Kidney glomerular epithelial cell (primary cell): ENCODE measurements at regions not wholly inside any gene's neighbourhood (a gene's known extent, or its start where the extent isn't known, plus 50 kb on each side); places are given as distances from the start of the nearest gene placed in this dataset.

Experiments used
- DNase-seq: peaks from one replicate; lab custom pipeline; 2025; lab: John Stamatoyannopoulos, UW

- no peak for DNase-seq
Observed at GRCh38 chrX:39174772-39175417, 373.6 kb downstream of the MID1IP1 start.

DNA sequence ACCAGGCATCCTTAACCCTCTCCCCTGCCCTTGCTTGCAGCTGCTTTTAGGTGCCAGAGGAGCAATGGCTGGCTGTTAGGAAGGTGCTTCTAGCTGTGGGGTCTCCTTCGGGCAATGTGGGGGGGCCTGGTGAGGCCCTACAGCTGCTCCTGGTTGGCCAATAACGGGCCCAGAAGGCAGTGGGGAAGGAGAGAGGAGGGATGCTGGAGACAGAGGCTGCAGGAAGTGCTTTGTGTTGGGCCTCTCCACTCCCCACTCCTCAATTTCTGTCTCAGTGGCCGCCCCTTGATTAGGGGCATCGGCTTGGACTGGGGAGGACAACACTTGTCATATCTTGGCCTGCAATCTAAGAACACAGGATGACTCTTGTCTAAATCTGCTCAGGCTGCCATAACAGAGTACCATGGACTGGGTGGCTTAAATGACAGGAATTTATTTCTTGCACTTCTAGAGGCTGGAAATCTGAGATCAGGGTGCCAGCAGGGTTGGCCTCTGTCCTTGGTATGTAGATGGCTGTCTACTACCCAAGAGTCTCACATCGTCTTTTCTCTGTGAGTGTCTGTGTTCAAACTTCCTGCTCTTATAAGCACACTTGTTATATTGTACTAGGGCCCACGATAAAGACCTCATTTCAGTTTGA, 374.3 kb downstream of the MID1IP1 start:
- no peak for DNase-seq

GRCh38 chrX:39176105-39176504, 374.8 kb downstream of the MID1IP1 start:
- DNase-seq = no peak

GRCh38 chrX:39189431-39189830, 388.2 kb downstream of the MID1IP1 start:
- no peak for DNase-seq

DNA sequence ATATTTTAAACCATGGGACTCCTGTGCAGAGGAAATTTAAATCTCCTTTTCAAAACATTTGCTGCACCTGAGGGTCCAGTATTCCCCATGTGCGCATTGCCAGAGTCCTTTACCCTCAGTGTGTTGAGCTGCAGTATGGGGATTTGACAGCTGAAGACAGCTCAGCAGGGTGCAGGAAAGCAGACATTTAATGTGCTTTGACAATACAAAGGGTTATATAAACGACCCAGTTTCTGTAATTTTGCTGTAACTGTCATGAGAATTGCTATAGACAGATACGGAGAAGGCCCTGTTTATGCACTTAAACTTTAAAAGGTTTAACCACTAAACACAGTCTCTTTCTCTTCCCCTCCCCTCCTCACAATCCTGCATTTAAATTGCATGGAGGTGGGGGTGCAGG, 393.4 kb downstream of the MID1IP1 start:
- DNase-seq = no peak

DNA sequence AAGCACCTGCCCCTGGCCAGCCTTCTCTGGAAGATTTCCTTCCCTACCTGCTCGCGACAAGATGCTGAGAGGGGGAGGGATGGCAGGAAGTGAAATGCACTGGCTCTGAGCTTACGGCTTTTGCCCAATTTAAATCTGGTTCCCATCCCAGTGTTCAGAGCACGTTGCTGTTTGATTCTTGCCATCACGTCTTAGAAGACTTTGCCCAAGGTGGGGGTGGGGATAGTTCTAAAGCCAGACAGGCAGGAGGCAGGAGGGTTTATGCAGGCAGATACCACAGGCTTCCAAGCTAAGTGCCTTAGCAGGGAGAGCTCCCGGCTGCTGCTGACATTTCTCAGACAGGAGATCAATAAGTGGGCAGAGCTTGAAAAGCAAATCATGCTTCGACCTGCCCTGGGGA, 393.9 kb downstream of the MID1IP1 start:
- DNase-seq = no peak

DNA sequence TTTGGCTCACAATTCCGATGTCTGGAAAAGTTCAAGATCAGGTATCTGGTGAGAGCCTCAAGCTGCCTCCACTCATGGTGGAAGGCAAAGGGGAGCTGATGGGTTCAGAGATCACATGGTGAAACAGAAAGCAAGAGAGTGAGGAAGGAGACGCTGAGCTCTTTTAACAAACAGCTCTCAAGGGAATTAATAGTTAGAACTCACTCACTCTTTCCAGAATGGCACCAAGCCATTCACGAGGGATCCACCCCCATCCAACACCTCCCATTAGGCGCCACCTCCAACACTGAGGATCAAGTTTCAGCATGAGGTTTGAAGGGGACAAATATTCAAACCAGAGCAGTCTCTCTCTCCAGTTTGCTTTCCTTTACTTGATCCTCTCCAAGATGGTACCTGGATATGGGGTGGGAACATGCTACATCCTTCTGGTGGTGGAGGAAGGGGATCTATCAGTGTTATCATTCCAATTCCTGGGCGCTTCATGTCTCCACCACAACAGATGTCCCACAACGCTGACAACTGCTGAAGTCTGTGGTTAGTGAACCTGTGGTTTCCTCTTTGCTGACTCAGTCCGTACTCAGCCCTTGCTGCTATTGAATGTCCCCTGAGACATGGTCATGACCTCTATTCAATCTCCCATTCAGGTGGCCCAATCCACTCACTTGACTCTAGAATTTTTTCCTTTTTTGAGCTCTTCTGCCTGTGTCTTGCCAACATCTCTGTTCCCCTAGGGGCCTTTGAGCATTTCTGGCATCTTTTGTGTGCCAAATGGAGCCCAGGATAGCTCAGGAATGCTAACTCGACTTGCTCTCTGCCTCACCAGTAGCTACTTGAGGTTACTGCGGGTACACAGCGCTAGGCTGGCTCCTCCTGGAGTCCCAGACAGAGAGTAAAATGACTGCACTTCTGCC, 395.2 kb downstream of the MID1IP1 start:
- DNase-seq = peak; percentile 22

DNA sequence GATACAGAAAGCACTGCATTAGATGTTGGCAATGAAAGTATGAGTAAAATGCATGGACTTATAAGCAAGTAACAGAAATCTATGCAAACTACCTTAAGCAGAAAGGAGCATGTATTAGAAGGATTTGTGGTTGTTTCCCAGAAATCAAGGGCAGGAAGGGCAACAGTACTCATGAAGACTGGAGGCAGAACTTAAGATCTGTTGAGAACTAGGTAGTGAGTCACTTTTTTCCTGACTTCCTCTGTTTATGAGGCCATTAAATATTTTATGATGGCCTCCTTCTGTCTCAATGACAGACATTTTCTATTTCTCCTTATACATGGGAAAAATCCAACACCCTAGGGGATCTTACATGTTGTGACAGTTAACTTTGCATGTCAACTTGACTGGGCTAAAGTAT, 398.2 kb downstream of the MID1IP1 start:
- DNase-seq = no peak

GRCh38 chrX:39201305-39201990, 400.2 kb downstream of the MID1IP1 start:
- peak; percentile 26 for DNase-seq

- no peak for DNase-seq
Observed at GRCh38 chrX:39202641-39203040, 401.4 kb downstream of the MID1IP1 start.

DNA sequence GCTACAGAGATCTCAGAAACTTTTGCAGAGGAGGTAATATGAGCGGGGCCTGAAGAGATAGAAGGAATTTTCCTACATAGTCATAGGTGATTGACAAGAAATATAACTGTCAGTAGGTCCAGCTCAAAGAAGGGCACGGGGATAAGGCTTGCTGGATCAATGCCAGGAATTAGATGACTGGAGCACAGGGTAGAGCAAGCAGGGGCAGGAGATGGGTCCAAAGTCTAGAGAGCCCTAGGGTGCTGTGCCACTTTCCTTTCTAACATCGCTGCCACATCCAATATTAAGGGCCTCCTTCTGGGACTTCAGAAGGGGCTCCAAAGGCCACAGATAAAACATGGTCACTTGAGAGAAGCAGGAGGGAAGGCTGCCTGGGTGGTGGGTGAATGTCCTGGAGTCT, 402.2 kb downstream of the MID1IP1 start:
- DNase-seq = no peak

DNA sequence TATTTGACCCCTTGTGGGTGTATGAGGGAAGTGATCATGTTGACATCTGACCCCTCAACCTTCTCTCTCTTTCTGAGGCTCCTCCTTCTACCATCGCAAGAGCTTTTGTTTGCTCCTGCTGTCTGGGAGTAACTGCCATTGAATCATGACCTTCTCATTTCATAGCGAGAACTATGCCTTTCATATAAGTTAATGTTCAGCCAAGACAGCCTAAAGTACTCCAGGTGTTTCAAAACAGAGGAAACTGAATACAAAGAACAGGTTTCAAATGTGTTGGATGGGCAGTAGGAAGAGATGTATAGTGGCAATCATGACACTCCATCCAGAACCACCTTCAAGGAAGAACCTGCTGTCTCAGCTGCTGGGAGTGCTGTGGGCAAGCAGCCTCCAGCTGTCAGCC, 403.1 kb downstream of the MID1IP1 start:
- DNase-seq = no peak

DNA sequence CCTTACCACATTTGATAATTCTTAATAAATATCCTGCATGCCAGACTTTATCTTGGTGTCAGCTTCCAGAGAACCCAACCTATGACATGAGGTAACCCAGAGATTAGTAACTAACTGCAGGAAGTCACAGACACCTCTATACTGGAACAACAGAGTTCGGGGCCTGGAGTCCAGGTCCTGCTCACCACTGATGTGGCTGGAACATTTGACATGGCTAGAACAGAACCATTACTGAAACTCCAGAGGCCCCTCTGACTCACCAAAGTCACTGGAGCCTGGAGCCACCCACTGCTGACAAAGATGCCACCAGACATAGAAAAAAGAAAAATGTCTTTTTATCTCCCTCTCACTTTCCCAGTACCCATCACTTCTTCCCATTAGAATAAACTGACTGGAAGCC, 403.7 kb downstream of the MID1IP1 start:
- no peak for DNase-seq

GRCh38 chrX:39205467-39205866, 404.2 kb downstream of the MID1IP1 start:
- no peak for DNase-seq

- DNase-seq = no peak
Observed at GRCh38 chrX:39206399-39207145, 405.3 kb downstream of the MID1IP1 start.

GRCh38 chrX:39211501-39211900, 410.2 kb downstream of the MID1IP1 start:
- DNase-seq = no peak

GRCh38 chrX:39212456-39212855, 411.2 kb downstream of the MID1IP1 start:
- DNase-seq = no peak

- DNase-seq = no peak
Observed at GRCh38 chrX:39214387-39215126, 413.3 kb downstream of the MID1IP1 start.

DNA sequence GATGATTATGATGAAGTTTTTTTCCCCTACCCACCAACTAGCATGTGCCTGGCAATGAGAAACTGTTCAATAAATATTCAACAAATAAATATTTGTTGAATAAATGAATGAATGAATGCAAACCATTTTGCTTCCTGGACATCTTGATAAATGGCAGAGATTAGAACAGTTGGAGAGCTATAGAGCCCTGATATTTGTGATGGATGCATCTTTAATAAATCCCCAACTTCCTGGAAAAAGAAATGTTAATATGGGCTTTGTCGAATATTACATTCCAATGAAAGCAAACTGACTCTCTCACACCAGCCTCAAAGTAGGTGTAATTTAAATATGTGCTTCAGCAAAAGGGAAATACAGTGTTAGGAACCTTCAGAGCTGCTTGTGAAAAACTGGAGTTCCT, 419.7 kb downstream of the MID1IP1 start:
- no peak for DNase-seq

DNA sequence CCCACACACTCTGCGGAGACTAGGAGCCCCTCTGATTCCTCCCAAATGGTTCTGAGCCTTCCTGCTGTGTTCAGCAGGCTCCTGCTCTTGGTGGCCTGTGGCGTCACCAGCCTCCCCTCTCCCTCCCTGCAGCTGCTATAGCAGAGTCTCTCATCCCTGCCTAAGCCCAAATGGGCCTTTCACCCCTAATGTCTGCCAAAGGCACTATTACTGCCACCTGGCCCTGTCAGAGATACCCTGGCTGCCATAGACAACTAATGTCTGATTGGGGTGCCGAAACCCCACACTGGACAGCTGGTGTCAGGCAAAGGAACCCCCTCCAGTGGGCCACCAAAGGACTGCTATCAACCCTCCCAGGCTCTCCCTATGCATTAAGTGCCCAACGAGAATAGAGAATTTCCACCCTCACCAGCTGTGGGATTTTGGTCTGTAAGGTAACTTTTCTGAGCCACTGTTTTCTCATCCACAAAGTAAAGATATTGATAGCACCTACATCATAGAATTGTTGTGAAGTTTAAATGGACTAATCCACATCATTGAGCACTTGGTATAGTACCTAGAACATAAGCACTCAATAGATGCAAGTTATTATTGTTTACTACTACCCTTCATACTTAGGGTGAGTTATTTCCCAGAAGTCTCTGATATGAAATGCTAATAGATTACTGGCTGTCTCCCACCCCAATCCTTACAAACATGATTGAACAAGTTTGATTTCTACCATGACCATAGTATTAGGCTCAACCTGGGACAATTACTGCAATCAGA, 421.3 kb downstream of the MID1IP1 start:
- DNase-seq = no peak
